Activated CD8-positive, alpha-beta memory T cell treated with anti-CD3 and anti-CD28 coated beads for 4 hours (primary cell): ENCODE measurements at regions not wholly inside any gene's neighbourhood (a gene's known extent, or its start where the extent isn't known, plus 50 kb on each side); places are given as distances from the start of the nearest gene placed in this dataset.

Experiments used
- DNase-seq, 2 donors: peaks; one replicate each; pipeline ENCODE4 v3.0.0-alpha.2; 2020; ENCODE audit warnings: low read depth in 2 of 2

DNA sequence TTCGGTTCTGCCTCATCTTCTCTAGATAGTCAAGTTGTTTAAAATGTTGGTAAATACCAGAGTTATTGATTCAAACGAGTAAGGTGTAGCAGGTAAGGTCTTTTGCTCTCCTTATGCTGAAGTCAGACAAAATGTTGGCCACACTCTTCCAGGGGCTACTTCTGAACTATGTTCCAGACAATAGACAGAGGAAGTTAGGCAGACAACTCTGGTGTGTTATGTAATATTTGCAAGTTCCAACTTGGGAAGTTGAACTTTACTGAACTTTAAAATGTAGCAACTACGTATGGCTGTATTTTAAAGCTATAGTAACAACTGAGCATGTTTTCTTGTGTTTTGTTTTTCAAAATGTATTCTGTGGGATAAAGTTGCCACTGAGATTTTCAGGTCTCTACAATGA, 125.7 kb upstream of the NEBL start:
- no peak for DNase-seq

DNA sequence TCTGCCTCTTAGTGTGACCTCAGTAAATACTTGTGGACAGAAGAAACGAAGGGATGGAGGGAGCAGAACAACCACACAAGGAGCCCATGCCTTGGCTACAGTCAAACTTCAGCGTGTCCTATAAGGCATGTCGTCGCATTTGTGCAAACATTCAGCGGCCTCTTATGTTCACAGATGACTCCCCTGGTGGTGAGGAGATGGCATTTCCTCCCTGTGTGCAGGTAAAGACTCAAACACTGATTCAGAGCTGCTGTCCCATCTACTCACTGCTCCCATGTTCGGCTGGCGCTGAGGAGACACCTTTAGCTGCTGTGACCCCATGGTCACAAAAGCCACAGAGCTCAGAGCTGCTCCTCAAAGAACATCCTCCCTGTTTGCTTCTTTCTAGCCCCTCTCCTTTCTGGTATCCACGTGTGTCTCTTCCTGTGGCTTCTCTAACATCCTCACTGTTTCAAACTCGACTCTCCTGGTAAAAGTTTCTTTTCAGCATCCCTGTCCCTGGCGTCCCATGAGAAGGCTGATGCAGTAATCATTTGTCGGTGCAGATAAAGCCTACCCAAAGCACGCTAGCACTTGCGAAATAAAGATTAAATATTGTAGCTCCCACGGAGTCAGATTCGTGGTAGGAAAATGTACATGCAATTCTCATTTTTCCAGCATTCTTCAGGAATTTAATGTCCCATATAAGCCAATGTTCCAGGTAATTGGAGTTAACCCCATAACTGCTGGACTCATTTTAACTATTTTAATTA, 124.9 kb upstream of the NEBL start:
- no peak for DNase-seq

DNA sequence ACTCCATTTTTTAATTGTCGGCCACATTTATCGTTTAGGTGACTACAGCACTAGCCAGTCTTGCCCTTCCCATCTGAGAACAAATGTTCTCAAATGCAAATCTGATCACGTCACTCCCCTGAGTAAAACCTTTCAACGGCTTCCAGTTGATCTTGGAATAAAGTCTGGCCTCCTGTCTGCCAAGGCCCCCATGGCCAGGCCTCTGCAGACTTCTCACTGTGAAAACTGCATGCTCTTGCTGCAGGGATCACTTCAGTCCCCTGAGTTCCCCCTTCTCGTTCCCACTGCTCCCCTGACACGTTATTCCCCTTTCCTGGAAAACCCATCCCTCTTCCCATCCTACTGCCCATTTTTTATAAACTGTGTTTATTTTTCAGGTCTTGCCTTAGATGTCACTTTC, 124.1 kb upstream of the NEBL start:
- no peak for DNase-seq

DNA sequence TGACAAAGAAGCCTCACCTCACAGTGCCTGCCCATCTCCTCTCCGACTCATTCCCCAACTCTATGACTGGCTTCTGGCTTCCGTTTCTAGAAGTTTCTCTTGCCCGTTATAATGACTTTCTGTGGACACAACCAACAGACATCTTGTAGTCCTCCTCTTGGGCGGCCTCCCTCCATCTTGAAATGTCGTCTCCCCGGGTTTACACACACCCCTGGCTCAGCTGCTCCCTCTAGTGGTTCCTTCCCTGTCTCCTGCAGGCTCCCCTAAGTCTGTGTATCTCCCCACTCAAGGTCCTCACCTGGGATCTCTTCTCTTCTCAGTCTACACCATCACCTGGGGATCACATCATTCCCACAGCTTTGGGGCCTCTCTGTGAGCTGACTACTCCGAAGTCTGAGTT, 123.4 kb upstream of the NEBL start:
- no peak for DNase-seq

DNA sequence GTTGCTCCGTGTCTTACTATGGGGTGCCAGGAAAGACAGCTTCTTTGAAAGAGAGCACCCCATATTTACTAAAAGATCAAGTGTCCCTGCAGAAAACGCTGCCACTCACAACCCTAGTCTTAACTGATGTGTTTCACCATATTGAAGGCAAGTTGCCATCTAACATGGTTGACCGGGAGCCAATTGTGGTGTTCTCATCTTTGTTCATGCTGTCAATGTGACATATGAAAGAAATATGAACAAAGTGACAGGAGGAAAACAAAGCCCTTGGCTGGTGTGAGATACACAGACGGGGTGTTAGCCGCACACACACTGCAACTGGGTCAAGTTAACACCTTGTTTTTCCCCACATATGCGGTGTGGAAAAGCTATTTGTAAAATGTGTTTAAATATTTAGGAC, 122.3 kb upstream of the NEBL start:
- no peak for DNase-seq

DNA sequence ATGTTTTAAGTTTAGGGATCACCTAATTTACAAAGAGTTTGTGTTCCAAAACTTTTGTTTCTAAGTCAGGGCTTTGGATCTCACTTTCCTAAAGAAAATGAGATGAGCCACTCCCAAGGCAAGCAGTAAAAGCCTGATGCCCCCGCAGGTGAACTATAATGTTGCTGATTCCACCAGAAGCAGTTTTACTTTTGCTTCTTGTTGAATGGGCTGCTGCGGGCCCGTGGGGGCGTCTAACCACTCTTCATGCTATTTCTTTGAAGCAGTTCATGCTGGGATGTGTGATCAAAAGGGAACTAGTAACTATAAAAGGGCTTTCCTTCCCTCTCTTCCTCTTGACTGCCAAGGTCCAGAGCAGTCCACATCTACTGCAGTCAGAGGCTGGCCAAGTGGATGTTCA, 118.7 kb upstream of the NEBL start:
- DNase-seq = no peak

DNA sequence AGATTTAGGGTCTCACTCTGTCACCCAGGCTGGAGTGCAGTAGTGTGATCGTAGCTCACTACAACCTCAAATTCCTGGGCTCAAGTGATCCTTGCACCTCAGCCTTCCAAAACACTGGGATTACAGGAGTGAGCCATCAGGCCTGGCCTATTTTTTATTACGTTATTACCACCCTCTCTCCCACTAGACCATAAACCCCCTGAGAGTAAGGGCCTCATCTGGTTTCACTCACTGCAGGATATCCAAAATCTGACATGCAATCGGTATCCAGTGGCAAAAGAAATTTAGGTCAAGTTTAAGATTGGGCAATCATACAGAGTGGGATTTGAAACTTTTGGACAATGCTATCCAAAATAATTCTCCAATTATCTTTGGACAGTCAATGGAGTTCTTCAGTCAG, 117.0 kb upstream of the NEBL start:
- no peak for DNase-seq

DNA sequence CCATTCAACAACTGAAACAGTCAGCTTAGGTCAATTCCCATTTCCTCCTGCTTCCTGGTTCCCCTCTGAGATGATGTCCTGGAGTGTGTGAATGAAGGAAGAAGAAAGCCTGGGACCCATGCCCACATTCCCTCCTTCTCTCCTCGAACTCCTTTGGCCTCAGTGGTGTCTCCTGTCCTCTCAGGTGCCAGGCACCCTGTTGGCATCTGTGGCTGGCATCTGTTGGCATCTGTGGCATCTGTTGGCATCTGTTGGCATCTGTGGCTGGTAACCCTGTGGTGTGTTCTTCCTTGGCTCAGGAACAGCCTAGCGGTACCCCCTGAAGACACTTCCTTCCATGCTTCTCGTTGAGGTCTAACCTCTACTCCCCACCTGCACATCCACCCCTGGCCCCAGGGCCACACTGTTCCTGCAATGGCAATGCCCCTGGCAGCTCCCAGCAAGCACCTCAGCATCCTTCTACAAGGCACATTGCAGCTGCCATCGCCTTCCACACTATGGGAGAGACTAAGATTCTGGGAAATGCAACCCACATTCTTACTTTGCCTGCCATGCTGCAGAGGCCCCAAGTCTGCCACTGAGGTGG, 114.4 kb upstream of the NEBL start:
- no peak for DNase-seq

DNA sequence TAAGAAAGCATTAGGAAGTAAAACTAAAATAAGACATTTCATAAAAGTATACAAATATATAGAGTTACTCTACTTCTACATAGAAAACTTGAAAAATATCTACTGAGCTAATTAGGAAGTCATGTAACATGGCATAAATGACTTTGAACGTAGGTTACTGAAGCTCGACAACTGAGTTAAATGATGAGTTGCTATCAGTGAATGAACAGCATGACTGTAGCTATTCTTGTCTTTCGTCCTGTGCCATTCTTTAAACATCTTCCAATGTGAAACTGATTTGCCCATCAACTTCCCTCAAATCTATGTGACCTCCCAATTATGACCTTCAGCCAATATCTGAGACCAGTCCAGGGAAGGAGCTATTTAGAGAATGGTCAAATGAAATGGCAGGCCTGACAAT, 113.5 kb upstream of the NEBL start:
- DNase-seq = no peak

DNA sequence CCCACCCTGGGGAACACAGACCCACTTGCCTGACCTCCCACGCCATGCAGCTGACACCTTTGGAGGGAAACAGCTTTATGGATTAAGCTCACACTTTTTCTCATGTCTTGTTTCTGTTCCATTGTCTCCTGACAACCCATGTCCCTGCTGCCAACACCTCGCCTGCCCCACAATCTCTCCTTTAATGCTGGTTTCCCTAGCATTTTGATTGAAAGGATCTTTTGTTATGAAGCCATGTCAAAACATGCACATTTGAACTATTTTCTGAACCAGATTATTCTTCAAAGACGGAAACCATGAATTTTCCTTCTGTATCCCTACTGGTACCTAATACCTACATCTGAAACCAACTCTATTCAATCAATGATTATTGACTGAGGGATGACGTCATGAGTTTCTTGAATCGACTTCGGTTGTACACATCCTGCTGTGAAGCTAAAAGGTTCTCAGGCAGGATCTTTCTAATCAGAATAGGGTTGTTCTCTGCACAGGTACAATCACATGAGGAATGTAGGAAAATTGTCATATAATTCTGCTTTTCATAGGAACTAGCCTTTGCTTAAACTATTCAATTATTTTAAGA, 106.2 kb upstream of the NEBL start:
- no peak for DNase-seq

DNA sequence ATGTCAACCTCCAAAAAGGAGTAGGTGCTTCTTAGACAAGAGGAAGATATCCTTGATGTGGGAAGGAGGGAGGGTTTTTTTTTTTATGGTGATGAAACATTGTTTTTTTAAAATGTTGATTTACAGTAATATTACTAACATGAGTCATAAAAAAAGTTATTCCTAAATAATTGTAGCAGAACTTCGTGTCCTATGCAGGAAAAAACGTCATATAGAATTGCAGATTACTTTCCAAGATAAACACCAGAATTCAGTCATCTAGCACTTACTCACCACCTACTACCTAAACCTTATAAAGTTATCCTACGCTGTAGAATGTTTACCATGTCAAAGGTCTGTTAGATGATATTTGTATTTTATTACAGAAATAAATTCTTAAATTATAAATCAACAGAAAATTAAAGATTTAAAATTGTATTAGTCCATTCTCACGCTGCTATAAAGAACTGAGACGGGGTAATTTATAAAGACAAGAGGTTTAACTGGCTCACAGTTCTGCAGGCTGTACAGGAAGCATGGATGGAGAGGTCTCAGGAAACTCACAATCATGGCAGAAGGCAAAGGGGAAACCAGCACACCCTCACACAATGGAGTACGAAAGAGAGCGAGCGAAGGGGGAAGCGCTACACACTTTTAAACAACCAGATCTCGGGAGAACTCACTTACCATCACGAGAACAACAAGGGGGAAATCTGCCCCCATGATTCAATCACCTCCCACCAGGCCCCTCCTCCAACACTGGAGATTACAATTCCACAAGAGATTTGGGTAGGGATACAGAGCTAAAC, 105.2 kb upstream of the NEBL start:
- no peak for DNase-seq

DNA sequence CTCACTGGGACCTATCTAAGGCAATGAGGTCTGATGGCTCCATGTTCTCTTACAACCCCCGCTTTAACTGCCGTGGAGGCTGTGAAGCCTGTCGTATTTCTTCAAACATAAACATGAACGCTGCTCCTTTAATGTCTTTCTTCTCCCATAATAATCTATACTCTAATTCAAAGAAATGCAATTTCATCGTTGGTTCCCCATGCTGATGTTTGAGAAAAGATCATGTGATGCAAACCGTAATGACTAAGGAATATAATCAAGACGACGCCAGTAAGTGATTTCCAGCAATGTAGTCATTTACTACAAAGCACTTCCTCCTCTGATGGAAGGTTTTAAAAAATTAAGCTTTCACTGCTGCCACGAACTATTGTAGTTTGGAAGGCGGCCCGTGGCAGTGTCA, 102.6 kb upstream of the NEBL start:
- DNase-seq = no peak

DNA sequence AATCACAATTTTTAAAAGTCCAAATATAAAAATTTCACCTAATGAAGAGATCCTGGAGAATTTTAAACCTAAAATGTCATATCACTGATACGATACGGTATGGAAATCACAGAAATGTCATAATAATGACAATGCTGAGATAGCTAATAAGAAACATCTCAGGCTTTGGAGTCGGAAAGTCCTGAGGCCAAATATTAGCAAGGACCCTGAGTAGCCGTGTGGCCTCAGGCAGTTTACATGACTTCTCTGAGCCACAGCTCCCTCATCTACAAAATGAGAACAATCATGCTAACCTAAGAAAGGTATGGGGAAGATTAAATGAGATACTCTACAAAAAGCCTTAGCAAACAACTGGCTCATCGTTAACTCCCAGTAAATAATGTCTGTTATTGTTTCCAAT, 100.9 kb upstream of the NEBL start:
- no peak for DNase-seq

DNA sequence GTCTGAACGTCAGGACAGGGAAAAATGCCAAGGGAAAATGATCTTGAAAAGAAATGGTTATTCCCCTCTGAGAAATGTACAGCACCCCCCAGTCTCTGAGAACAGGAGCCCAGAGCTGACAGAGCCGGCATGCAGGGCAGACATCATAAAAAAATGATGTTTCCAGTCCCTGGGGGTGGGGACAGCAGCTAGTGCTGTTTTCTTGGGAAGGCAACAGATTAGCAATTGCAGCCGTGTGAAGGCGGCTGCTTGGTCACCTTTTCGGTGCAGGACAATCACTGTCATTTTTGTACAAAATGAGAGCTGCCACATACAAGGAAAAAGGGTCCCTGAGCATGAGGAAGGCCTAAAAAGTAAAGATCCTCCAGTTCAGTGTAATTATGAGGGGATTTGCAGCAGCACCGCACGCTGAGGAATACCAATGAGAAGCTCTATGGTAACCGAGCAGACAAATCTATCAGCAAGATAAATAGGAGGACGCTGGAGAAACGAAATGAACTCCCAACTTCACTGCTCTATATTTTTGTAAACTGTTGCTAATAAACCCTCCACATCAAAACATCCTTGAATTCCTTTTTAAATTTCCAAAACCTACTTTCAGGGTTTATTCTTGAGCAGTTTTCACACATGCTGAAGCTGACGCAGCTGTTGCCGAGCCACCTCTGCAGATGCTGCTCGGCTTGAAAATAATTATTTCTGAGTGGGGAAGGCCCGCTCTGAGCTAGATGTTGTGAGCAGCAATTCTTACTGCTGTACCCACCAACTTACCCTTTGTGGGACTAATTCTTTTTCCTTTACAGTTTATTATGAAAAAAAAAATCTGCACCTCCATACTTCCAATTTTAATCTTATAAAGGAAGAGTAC, 98.2 kb upstream of the NEBL start:
- no peak for DNase-seq

DNA sequence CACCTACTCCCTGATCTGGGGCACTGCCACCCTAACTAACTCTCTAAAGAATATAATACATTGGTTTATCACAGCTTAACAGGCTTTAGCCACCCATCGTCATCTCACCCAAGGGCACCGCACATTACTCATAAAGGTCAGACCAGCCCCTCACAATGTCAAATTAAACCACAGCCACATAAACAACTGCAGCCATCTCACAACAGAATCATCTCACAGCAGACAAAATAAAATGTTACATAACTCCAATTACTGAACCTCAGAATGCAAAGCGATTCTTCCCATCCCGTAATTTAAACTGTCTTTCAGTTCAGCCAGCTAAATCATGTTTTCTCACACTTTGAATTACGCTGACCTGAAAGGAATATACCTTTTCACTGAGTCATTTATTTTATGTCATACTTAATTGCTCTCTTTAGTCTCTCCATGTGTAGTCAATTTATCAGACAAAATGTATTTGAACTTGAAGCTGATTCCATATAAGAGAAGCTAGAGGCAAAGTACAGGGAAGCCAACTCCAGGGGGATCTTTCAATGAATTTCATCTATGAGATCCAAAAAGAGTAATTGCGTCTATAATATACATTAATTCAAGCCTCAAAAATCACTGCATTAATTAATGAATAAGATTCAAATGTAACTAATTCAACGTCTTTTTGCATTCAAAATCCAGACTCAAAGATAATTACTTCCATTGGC, 96.9 kb upstream of the NEBL start:
- DNase-seq = no peak

DNA sequence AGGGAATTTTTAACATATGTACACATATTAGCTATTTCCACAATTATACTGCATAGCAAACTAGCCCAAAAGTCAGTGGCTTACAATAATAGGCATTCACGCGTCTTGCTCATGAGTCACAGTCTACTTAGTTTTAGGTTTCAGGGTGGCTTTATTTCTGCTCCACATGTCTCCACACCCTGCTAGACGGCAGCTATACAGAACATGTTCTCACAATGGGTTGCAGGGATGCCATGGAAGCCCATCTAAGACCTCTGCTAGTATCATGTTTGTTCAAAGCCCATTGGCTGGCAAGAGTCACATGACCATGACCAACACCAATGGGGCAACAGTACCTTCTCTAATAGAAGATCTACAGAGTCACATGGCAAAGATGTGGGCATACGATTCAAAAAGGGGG, 96.3 kb upstream of the NEBL start:
- no peak for DNase-seq

DNA sequence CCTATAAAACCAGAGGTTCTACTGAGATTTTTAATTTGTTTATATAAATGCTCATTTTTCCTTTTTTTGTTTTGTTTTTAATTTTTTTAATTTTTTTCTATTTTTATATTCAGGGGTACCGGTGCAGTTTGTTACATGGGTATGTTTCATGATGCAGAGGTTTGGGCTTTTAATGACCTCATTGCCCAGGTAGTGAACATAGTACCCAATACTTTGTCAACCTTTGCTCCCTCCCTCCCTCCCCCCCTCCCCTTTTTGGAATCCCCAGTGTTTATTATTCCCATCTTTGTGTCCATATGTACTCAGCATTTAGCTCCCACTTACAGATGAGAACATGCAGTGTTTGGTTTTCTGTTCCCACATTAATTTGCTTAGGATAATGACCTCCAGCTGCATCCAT, 94.4 kb upstream of the NEBL start:
- DNase-seq = no peak

DNA sequence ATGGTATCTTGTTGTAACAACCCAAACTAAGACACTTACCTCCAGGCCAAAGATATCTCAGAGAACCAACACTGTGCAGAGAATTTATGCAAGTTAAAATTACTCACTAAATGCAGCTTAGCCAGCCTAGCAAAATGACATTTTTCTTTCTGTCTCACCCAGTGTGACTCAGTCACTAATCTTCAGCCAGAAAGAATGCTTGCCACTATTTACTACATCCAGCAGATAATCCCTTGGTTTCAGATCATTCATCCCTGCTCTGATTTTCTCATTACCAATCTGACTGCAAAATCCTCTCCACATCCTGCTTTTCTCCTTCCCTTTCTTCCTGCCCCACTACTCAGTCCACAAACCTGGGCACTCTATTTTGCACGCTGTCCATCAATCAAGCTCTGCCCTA, 93.5 kb upstream of the NEBL start:
- DNase-seq = no peak

DNA sequence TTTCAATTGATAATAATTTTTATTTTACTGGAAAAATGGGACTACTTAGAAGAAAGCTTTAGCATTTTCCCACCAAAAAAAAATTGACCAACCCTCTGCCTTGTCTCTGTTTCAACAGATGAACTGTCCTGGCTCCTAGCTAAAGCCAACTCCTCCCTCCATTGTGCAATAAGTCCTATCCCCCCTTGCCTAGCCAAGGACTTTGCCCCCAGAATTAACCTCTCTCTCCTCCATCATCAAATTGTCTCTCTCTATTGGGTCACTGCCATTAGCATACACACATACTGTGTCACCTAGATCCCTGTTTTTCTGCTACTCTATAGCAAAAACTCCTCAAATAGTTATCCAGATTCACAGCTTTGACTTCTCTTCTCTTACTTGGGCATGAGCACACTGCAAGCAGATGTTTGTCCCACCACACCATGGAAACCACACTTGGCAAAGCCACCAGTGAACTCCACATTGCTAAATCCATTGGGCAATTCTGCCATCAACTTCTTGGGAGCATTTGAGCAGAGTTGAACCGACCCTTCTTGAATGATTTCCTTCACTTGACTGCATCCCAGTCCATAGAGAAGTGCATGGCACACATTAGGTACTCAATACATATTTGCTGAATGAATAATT, 91.4 kb upstream of the NEBL start:
- DNase-seq = no peak

DNA sequence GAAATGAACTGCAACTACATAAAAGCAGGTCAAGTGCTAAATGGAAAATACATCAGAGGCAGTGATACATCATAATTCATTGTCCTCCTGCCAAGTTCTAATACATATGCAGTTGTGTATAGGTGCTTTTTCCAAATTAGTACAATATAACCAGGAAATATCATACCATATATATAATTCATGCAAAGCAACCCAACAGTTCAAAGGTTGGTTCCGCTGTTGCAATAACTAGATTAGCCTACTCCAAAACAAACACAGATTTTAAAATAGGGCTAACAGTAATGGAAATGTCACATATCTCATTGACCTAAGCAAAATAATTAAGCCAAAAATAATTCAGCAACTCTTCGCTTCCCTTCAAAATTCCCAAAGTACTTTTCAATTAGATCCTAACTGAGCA, 88.9 kb upstream of the NEBL start:
- no peak for DNase-seq

DNA sequence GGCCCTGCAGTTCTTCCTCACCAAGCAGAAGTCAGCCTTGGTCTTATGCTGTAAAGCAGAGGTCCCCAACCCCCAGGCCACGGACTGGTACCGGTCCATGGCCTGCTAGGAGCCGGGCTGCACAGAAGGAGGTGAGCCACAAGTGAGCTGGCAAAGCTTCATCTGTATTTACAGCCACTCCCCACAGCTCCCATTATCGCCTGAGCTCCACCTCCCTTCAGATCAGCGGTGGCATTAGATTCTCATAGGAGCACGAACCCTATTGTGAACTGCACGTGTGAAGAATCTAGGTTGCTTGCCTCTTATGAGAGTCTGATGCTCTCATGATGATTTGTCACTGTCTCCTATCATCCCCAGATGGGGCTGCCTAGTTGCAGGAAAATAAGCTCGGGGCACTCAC, 87.6 kb upstream of the NEBL start:
- DNase-seq = no peak
